ENCODE measurements at regions not wholly inside any gene's neighbourhood (a gene's known extent, or its start where the extent isn't known, plus 50 kb on each side); places are given as distances from the start of the nearest gene placed in this dataset.

GRCh38 chr4:30350288-30350687 is 369.9 kb upstream of the PCDH7 start:
- Histone ChIP-seq H3K9me2 (ENCODE audit: low read depth, low read length) (no peaks in the 10 kb centered on the region), H4K20me1 (ENCODE audit: insufficient read depth, low read length) (no peaks in the 10 kb centered on the region), H2AFZ (ENCODE audit: low read length) (no peak overlapping the region), H3K4me3 (ENCODE audit: low read depth, low read length, poor library complexity, severe bottlenecking) (no peak overlapping the region), H3K4me2 (ENCODE audit: low read length) (no peak overlapping the region), H3K9me3 (ENCODE audit: low read length) (no peaks in the 10 kb centered on the region), H3K79me2 (ENCODE audit: insufficient read depth, low read length) (no peaks in the 10 kb centered on the region), H3F3A (ENCODE audit: insufficient read depth, low read length) (no peaks in the 10 kb centered on the region), H3K9ac (ENCODE audit: low read length) (no peak overlapping the region), H3K4me1 (ENCODE audit: insufficient read depth, low read length, severe bottlenecking) (no peaks in the 10 kb centered on the region), H3K36me3 (ENCODE audit: insufficient read depth, low read length) (no peaks in the 10 kb centered on the region), H3K27ac (ENCODE audit: low read depth, low read length, poor library complexity, severe bottlenecking) (no peak overlapping the region), H3K27me3 (ENCODE audit: insufficient read depth, low read length) (no peaks in the 10 kb centered on the region)
- TF ChIP-seq EZH2 (IDR thresholded peaks at IDR 0.05; ENCODE audit: borderline replicate concordance, low read length) (no peak), CTCF (IDR thresholded peaks at IDR 0.05; ENCODE audit: low read length) (no peak)

- Histone ChIP-seq H3K9ac (ENCODE audit: low read length) (no peak overlapping the region), H3K79me2 (ENCODE audit: insufficient read depth, low read length) (no peaks in the 10 kb centered on the region), H4K20me1 (ENCODE audit: insufficient read depth, low read length) (no peaks in the 10 kb centered on the region), H3K9me2 (ENCODE audit: low read depth, low read length) (no peaks in the 10 kb centered on the region), H3K9me3 (ENCODE audit: low read length) (no peaks in the 10 kb centered on the region), H2AFZ (ENCODE audit: low read length) (no peak overlapping the region), H3F3A (ENCODE audit: insufficient read depth, low read length) (no peaks in the 10 kb centered on the region), H3K4me2 (ENCODE audit: low read length) (no peak overlapping the region), H3K36me3 (ENCODE audit: insufficient read depth, low read length) (no peaks in the 10 kb centered on the region), H3K4me3 (ENCODE audit: low read depth, low read length, poor library complexity, severe bottlenecking) (no peak overlapping the region), H3K27ac (ENCODE audit: low read depth, low read length, poor library complexity, severe bottlenecking) (no peak overlapping the region), H3K27me3 (ENCODE audit: insufficient read depth, low read length) (no peaks in the 10 kb centered on the region), H3K4me1 (ENCODE audit: insufficient read depth, low read length, severe bottlenecking) (no peaks in the 10 kb centered on the region)
- TF ChIP-seq EZH2 (IDR thresholded peaks at IDR 0.05; ENCODE audit: borderline replicate concordance, low read length) (no peak), CTCF (IDR thresholded peaks at IDR 0.05; ENCODE audit: low read length) (no peak)
These were observed 365.6 kb upstream of the PCDH7 start for GRCh38 chr4:30354605-30355004.

- no peaks in the 10 kb centered on the region for H3K9me3 ChIP-seq (ENCODE audit: low read length)
These were observed 357.7 kb upstream of the PCDH7 start for GRCh38 chr4:30362436-30362835.

More at GRCh38 chr4:30362436-30362835, 357.7 kb upstream of the PCDH7 start:
- no peaks in the 10 kb centered on the region for H3F3A ChIP-seq (ENCODE audit: insufficient read depth, low read length)
- no peak overlapping the region for H3K9ac ChIP-seq (ENCODE audit: low read length)
- TF ChIP-seq CTCF (IDR thresholded peaks at IDR 0.05; ENCODE audit: low read length) (no peak), EZH2 (IDR thresholded peaks at IDR 0.05; ENCODE audit: borderline replicate concordance, low read length) (no peak)
- H3K27ac ChIP-seq (ENCODE audit: low read depth, low read length, poor library complexity, severe bottlenecking), result no peak overlapping the region
- no peaks in the 10 kb centered on the region for H3K36me3 ChIP-seq (ENCODE audit: insufficient read depth, low read length)
- no peaks in the 10 kb centered on the region for H4K20me1 ChIP-seq (ENCODE audit: insufficient read depth, low read length)
- no peaks in the 10 kb centered on the region for H3K27me3 ChIP-seq (ENCODE audit: insufficient read depth, low read length)
- H3K4me3 ChIP-seq (ENCODE audit: low read depth, low read length, poor library complexity, severe bottlenecking), result no peak overlapping the region
- H3K9me2 ChIP-seq (ENCODE audit: low read depth, low read length), result no peaks in the 10 kb centered on the region
- no peaks in the 10 kb centered on the region for H3K79me2 ChIP-seq (ENCODE audit: insufficient read depth, low read length)
- no peak overlapping the region for H3K4me2 ChIP-seq (ENCODE audit: low read length)
- H3K4me1 ChIP-seq (ENCODE audit: insufficient read depth, low read length, severe bottlenecking), result no peaks in the 10 kb centered on the region
- no peak overlapping the region for H2AFZ ChIP-seq (ENCODE audit: low read length)
